ENCODE measurements at regions not wholly inside any gene's neighbourhood (a gene's known extent, or its start where the extent isn't known, plus 50 kb on each side); places are given as distances from the start of the nearest gene placed in this dataset.

DNA sequence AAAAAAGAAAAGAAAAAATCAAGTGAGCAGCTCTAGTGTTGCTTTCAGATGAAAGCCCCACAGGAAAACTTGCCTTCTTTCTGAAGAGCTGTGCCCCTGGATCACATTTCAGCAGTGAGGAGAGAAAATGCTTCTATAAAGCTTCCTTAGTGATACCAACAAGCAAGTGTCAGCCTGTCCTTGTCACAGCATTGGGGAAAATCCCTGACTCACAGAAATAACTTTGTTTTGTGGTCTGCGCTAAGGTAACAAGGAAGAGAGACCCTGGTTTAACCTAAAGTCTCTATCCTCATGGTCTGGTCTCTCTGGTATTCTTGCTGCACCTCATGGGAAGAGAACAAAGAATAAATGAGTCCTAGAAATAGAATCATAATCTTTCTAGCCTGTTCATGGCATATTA is 885.2 kb upstream of the SORCS1 start:
- Histone ChIP-seq H3K4me3 (replicated peaks in 1 of 2; ENCODE audit: low read depth in 1 of 2, low read length in 2 of 2) (no peak overlapping the region), H3K9ac (ENCODE audit: low read length) (no peak overlapping the region), H3K36me3 (ENCODE audit: control insufficient read depth in 1 of 2, insufficient read depth in 2 of 2, low read length in 2 of 2) (no peaks in the 10 kb centered on the region; a peak in 1 of 4 replicates), H2AFZ (ENCODE audit: low read depth, low read length, poor library complexity, severe bottlenecking) (no peak overlapping the region), H3K9me2 (ENCODE audit: insufficient read depth) (no peaks in the 10 kb centered on the region), H3K27ac (ENCODE audit: low read depth, low read length) (no peak overlapping the region), H3K4me2 (ENCODE audit: low read length) (no peak overlapping the region), H3K79me2 (ENCODE audit: insufficient read depth, low read length) (no peaks in the 10 kb centered on the region), H3K9me3 (ENCODE audit: control insufficient read depth in 1 of 2, insufficient read depth in 1 of 2, low read depth in 1 of 2, low read length in 2 of 2) (peaks cover 22 to 44% of the 10 kb centered on the region in 2 experiments; a peak in 2 of 4 replicates), H4K20me1 (ENCODE audit: insufficient read depth) (no peaks in the 10 kb centered on the region), H3K4me1 (ENCODE audit: control insufficient read depth in 1 of 2, insufficient read depth in 2 of 2, low read length in 2 of 2) (no peaks in the 10 kb centered on the region), H3K27me3 (ENCODE audit: insufficient read depth, low read length) (no peaks in the 10 kb centered on the region)
- DNase-seq (ENCODE audit: low read depth, low spot score): no peak
- ChIA-PET POLR2A (no interaction called here), CTCF (no interaction called here), RAD21 (ENCODE audit: low non-redundant PET in 1 of 2, low total read pairs in 2 of 2, uncharacterized antibody in 2 of 2, unreplicated experiment in 2 of 2) (no interaction called here)
- intact Hi-C loops (cut with micrococcal nuclease): no loop called here
- TF ChIP-seq POLR2A (IDR thresholded peaks at IDR 0.05; ENCODE audit: borderline replicate concordance, extremely low read depth, insufficient read depth, insufficient read length) (no peak), EGR1 (IDR thresholded peaks at IDR 0.05; ENCODE audit: low read depth) (no peak), EZH2phosphoT487 (IDR thresholded peaks at IDR 0.05; ENCODE audit: borderline replicate concordance) (no peak), CBX3 (IDR thresholded peaks at IDR 0.05; ENCODE audit: low read depth) (no peak), YY1 (IDR thresholded peaks at IDR 0.05; ENCODE audit: extremely low read depth, insufficient replicate concordance, low read depth, low read length) (no peak), JUND (IDR thresholded peaks at IDR 0.05) (no peak), ZFX (IDR thresholded peaks at IDR 0.05) (no peak), TCF7L2 (IDR thresholded peaks at IDR 0.05; ENCODE audit: borderline replicate concordance, extremely low read depth, insufficient read depth, insufficient read length) (no peak), ZNF274 (IDR thresholded peaks at IDR 0.05; ENCODE audit: low read depth, low read length) (no peak), POLR2AphosphoS5 (IDR thresholded peaks at IDR 0.05; ENCODE audit: low read depth, low read length) (no peak), ELF1 (IDR thresholded peaks at IDR 0.05; ENCODE audit: borderline replicate concordance, low read depth) (no peak), SRF (IDR thresholded peaks at IDR 0.05; ENCODE audit: low read depth) (no peak), REST (IDR thresholded peaks at IDR 0.05; ENCODE audit: low read depth) (no peak), CEBPB (IDR thresholded peaks at IDR 0.05; ENCODE audit: low read depth) (no peak), RAD21 (IDR thresholded peaks at IDR 0.05; ENCODE audit: low read depth) (no peak), SP1 (IDR thresholded peaks at IDR 0.05; ENCODE audit: low read depth) (no peak), EZH2 (IDR thresholded peaks at IDR 0.05) (no peak), CTCF (IDR thresholded peaks at IDR 0.05 in 2 of 3, conservative IDR thresholded peaks at IDR 0.05 in 1 of 3; ENCODE audit: borderline replicate concordance in 1 of 3, insufficient read depth in 1 of 3, low read depth in 2 of 3, low read length in 2 of 3) (no peak)
- TF ChIP-seq, protein P1, sequence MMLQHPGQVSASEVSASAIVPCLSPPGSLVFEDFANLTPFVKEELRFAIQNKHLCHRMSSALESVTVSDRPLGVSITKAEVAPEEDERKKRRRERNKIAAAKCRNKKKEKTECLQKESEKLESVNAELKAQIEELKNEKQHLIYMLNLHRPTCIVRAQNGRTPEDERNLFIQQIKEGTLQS (IDR thresholded peaks at IDR 0.05): no peak
- BruUV-seq (replicated peaks): no TSS peak
- no peak for ATAC-seq

All from HCT116 (cell line).